ENCODE measurements at regions not wholly inside any gene's neighbourhood (a gene's known extent, or its start where the extent isn't known, plus 50 kb on each side); places are given as distances from the start of the nearest gene placed in this dataset.

DNA sequence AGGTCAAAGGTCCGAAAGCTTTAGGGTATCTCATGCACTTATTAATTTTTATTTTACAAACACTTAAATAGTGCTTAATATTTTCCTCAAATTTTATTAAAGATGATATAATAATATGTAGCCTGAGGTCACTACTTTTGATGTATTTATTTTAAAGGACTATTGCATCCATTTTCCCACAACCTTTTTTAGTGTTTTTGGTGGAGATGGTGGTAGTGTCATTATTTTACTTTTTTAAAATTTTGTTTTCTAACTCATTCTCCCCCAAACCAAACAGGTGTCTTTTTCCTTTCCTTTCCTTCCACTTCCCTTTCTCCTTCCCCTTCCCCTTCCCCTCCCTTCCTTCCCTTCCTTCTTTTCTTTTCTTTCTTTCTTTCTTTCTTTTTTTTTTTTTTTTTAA is 328.6 kb downstream of the CYLC2 start:
- TF ChIP-seq, protein P1, sequence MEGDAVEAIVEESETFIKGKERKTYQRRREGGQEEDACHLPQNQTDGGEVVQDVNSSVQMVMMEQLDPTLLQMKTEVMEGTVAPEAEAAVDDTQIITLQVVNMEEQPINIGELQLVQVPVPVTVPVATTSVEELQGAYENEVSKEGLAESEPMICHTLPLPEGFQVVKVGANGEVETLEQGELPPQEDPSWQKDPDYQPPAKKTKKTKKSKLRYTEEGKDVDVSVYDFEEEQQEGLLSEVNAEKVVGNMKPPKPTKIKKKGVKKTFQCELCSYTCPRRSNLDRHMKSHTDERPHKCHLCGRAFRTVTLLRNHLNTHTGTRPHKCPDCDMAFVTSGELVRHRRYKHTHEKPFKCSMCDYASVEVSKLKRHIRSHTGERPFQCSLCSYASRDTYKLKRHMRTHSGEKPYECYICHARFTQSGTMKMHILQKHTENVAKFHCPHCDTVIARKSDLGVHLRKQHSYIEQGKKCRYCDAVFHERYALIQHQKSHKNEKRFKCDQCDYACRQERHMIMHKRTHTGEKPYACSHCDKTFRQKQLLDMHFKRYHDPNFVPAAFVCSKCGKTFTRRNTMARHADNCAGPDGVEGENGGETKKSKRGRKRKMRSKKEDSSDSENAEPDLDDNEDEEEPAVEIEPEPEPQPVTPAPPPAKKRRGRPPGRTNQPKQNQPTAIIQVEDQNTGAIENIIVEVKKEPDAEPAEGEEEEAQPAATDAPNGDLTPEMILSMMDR (IDR thresholded peaks at IDR 0.05), result no peak
- no peak for TF ChIP-seq EP300 (IDR thresholded peaks at IDR 0.05; ENCODE audit: low read depth)
- TF ChIP-seq POLR2AphosphoS5 (IDR thresholded peaks at IDR 0.05), result no peak

Data from transverse colon (tissue), 4 donors.